GM20000 (cell line): ENCODE measurements at regions not wholly inside any gene's neighbourhood (a gene's known extent, or its start where the extent isn't known, plus 50 kb on each side); places are given as distances from the start of the nearest gene placed in this dataset.
A peak's percentile ranks its signal among the peaks of the same experiment; 100 is the strongest.

Experiments
- DNase-seq: peaks from one replicate; pipeline ENCODE4 v3.0.0; 2012; ENCODE audit warnings: low spot score
- TF ChIP-seq, protein P1 (sequence below): IDR thresholded peaks from 2 replicates; pipeline ENCODE4 v1.5.1; 2012; ENCODE audit warnings: mild to moderate bottlenecking, control low read depth; ENCODE audit errors: extremely low read depth, missing control alignments

DNA sequence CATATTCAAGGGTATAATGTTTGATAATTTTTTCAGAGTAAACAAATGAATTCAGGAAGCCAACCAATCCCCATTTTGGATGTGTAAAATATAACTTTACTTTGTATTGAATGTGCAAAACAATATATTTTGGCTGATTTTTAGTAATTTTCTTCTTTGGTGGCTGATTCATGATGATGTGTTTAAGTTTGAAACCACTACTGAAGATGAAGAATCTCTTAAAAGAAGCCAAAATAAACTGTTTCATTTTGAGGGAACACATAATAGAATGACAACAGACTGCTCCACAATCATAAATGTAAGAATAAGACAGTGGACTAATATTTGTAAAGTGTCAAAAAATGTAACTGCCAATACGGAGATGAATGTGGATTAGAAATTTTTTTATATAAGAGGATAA is 52.5 kb upstream of the TRIM43 start:
- TF ChIP-seq, protein P1, sequence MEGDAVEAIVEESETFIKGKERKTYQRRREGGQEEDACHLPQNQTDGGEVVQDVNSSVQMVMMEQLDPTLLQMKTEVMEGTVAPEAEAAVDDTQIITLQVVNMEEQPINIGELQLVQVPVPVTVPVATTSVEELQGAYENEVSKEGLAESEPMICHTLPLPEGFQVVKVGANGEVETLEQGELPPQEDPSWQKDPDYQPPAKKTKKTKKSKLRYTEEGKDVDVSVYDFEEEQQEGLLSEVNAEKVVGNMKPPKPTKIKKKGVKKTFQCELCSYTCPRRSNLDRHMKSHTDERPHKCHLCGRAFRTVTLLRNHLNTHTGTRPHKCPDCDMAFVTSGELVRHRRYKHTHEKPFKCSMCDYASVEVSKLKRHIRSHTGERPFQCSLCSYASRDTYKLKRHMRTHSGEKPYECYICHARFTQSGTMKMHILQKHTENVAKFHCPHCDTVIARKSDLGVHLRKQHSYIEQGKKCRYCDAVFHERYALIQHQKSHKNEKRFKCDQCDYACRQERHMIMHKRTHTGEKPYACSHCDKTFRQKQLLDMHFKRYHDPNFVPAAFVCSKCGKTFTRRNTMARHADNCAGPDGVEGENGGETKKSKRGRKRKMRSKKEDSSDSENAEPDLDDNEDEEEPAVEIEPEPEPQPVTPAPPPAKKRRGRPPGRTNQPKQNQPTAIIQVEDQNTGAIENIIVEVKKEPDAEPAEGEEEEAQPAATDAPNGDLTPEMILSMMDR = no peak
- no peak for DNase-seq

DNA sequence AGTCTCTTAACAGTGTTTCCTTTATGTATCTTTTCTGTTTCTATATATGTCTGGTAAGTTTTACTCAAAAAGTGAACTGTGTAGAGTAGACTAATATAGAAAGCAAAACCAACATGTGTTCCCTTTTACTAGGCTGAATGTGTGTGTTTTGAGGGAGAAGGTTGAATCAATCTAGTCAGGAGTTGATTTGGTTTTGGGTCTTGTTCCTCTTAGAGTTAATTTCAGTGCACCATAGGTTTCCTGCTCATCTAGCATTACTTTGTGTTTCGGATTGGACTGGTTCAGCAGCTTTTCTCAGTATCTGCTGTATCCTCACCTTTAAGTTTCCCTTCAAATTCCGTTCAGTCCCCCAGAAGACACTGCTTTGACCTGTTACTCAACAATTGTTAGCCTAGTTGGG is 52.0 kb upstream of the TRIM43 start:
- DNase-seq = peak; percentile 43
- TF ChIP-seq, protein P1 = no peak
